ENCODE measurements at regions not wholly inside any gene's neighbourhood (a gene's known extent, or its start where the extent isn't known, plus 50 kb on each side); places are given as distances from the start of the nearest gene placed in this dataset.
"Not testable (repeated sequence)": the region's sequence is repeated elsewhere in the genome, so short reads cannot be mapped to it uniquely, and the experiment has no call there.

DNA sequence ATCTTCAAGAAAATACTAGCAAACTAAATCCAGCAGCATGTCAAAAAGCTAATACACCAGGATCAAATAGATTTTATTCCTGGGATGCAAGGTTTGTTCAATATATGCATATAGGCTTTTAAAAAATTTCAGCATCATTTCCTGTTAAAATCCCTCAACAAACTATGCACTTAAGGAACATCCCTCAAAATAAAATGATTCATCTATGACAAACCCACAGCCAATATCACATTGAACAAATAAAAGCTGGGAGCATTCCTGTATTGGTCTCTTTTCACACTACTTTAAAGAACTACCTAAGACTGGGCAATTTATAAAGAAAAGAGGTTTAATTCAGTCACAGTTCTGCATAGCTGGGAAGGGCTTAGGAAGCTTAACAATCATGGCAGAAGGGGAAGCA lies 726.7 kb downstream of the GRXCR1 start:
- Histone ChIP-seq H3K79me2 (ENCODE audit: control insufficient read depth, insufficient read depth, low read length) (no peaks in the 10 kb centered on the region), H3K4me1 (ENCODE audit: control insufficient read depth, extremely low read depth, insufficient read depth, low read length) (no peaks in the 10 kb centered on the region), H3K4me3 (replicated peaks in 1 of 3; ENCODE audit: insufficient read depth in 1 of 3, low read depth in 1 of 3, low read length in 3 of 3) (no peak overlapping the region), H3K9me3 (replicated peaks; ENCODE audit: control insufficient read depth, insufficient read depth, low read length) (peaks cover 2% of the 10 kb centered on the region), H3K27me3 (ENCODE audit: control insufficient read depth in 2 of 2, insufficient read depth in 2 of 2, low read length in 2 of 2) (no peaks in the 10 kb centered on the region), H2AFZ (ENCODE audit: low read depth, low read length) (no peak overlapping the region), H4K20me1 (replicated peaks; ENCODE audit: control insufficient read depth, extremely low read depth, insufficient read depth, low read length) (no peaks in the 10 kb centered on the region), H3K9ac (replicated peaks; ENCODE audit: extremely low read depth, insufficient read depth, low read length) (no peak overlapping the region), H3K9me1 (replicated peaks; ENCODE audit: control insufficient read depth, extremely low read depth, insufficient read depth, low read length) (no peaks in the 10 kb centered on the region), H3K36me3 (ENCODE audit: control insufficient read depth in 2 of 2, extremely low read depth in 1 of 2, insufficient read depth in 2 of 2, low read length in 2 of 2) (no peaks in the 10 kb centered on the region), H3K27ac (ENCODE audit: insufficient read depth, low read depth, low read length) (no peak overlapping the region), H3K4me2 (ENCODE audit: insufficient read depth, low read length) (no peak overlapping the region)
- ChIA-PET POLR2A (no interaction called here), CTCF (no interaction called here)
- no TSS peak for BruUV-seq (replicated peaks)
- FAIRE-seq (no peak), DNase-seq (ENCODE audit: low read depth, low spot score) (no peak)
- intact Hi-C loops (cut with micrococcal nuclease) (no loop called here), dilution Hi-C loops (cut with MboI; ENCODE audit: extremely low pct_ligation_motif_present, low sequenced_read_pairs) (no loop called here)
- no peak for TF ChIP-seq FOS (IDR thresholded peaks at IDR 0.05; ENCODE audit: borderline replicate concordance, insufficient read depth, low read length)
- no peak for TF ChIP-seq JUN (IDR thresholded peaks at IDR 0.05; ENCODE audit: borderline replicate concordance, insufficient read depth, insufficient read length, low read depth)
- TF ChIP-seq GATA2 (IDR thresholded peaks at IDR 0.05; ENCODE audit: insufficient read depth, insufficient read length, low read depth, low read length): no peak
- no peak for TF ChIP-seq POLR2A (IDR thresholded peaks at IDR 0.05; ENCODE audit: low read depth, low read length)
- no peak for TF ChIP-seq POLR2AphosphoS5 (IDR thresholded peaks at IDR 0.05; ENCODE audit: insufficient read depth, low read depth, low read length)
- TF ChIP-seq, protein P1, sequence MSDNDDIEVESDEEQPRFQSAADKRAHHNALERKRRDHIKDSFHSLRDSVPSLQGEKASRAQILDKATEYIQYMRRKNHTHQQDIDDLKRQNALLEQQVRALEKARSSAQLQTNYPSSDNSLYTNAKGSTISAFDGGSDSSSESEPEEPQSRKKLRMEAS (IDR thresholded peaks at IDR 0.05; ENCODE audit: insufficient read depth, insufficient read length): no peak
- no peak for TF ChIP-seq EZH2 (IDR thresholded peaks at IDR 0.05; ENCODE audit: borderline replicate concordance, low read depth, low read length, severe bottlenecking)

- H3K9ac ChIP-seq (replicated peaks; ENCODE audit: extremely low read depth, insufficient read depth, low read length); H3K9me3 ChIP-seq (replicated peaks; ENCODE audit: control insufficient read depth, insufficient read depth, low read length); H3K79me2 ChIP-seq (ENCODE audit: control insufficient read depth, insufficient read depth, low read length); H3K36me3 ChIP-seq (ENCODE audit: control insufficient read depth in 2 of 2, extremely low read depth in 1 of 2, insufficient read depth in 2 of 2, low read length in 2 of 2); H3K27ac ChIP-seq (ENCODE audit: insufficient read depth, low read depth, low read length); H4K20me1 ChIP-seq (replicated peaks; ENCODE audit: control insufficient read depth, extremely low read depth, insufficient read depth, low read length); FAIRE-seq; H3K27me3 ChIP-seq (ENCODE audit: control insufficient read depth in 2 of 2, insufficient read depth in 2 of 2, low read length in 2 of 2); CTCF ChIA-PET; H3K4me1 ChIP-seq (ENCODE audit: control insufficient read depth, extremely low read depth, insufficient read depth, low read length); DNase-seq (ENCODE audit: low read depth, low spot score); H3K4me2 ChIP-seq (ENCODE audit: insufficient read depth, low read length); POLR2A ChIA-PET; BruUV-seq (replicated peaks); intact Hi-C loops (cut with micrococcal nuclease); H3K4me3 ChIP-seq (replicated peaks in 1 of 3; ENCODE audit: insufficient read depth in 1 of 3, low read depth in 1 of 3, low read length in 3 of 3); dilution Hi-C loops (cut with MboI; ENCODE audit: extremely low pct_ligation_motif_present, low sequenced_read_pairs); H3K9me1 ChIP-seq (replicated peaks; ENCODE audit: control insufficient read depth, extremely low read depth, insufficient read depth, low read length); H2AFZ ChIP-seq (ENCODE audit: low read depth, low read length): not testable (repeated sequence)
These were observed 745.4 kb downstream of the GRXCR1 start for GRCh38 chr4:43637893-43638292.
